ENCODE measurements at regions not wholly inside any gene's neighbourhood (a gene's known extent, or its start where the extent isn't known, plus 50 kb on each side); places are given as distances from the start of the nearest gene placed in this dataset.

DNA sequence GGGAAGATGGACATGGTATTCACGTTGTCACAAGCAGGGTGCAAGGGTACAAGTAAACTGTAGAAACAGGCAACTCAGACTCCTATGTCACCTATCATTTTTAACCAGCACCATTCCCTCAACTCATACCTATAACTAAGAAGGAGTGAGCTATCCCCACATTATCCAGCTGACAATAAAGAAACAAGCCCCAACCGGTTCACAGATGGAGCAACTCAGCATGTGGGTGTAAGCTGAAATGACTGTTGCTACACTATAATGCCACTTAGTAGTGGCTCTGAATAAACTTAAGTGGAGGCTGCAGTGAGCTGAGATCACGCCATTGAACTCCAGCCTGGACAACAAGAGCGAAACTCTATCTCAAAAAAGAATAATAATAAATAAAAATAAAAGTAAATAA lies 829.5 kb upstream of the MDGA2 start:
- H3K4me3 ChIP-seq, result no peak overlapping the region
- no peak overlapping the region for H3K27ac ChIP-seq
- no peak for DNase-seq (ENCODE audit: low spot score)
- TF ChIP-seq, protein P1, sequence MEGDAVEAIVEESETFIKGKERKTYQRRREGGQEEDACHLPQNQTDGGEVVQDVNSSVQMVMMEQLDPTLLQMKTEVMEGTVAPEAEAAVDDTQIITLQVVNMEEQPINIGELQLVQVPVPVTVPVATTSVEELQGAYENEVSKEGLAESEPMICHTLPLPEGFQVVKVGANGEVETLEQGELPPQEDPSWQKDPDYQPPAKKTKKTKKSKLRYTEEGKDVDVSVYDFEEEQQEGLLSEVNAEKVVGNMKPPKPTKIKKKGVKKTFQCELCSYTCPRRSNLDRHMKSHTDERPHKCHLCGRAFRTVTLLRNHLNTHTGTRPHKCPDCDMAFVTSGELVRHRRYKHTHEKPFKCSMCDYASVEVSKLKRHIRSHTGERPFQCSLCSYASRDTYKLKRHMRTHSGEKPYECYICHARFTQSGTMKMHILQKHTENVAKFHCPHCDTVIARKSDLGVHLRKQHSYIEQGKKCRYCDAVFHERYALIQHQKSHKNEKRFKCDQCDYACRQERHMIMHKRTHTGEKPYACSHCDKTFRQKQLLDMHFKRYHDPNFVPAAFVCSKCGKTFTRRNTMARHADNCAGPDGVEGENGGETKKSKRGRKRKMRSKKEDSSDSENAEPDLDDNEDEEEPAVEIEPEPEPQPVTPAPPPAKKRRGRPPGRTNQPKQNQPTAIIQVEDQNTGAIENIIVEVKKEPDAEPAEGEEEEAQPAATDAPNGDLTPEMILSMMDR (IDR thresholded peaks at IDR 0.05), result no peak

DNA sequence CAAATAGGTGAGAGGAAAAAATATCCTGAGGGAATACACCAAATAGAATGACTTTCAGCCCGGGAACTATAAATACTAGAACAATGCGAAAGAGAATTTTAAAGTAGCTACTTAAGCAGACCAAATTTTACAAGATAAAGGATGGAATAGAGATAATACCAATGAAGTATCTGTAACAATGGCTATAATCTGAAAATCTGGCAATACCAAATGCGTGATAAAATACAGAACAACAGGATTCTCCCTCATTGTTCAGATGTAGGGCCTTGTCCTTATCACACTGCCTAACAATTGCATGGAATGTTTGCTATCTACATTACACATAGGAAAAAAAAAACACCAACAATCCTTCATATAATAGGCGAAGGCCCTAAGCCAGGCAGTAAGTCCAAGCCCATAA lies 815.4 kb upstream of the MDGA2 start:
- no peak overlapping the region for H3K4me3 ChIP-seq
- TF ChIP-seq, protein P1 (IDR thresholded peaks at IDR 0.05), result no peak
- no peak overlapping the region for H3K27ac ChIP-seq
- DNase-seq (ENCODE audit: low spot score), result no peak

DNA sequence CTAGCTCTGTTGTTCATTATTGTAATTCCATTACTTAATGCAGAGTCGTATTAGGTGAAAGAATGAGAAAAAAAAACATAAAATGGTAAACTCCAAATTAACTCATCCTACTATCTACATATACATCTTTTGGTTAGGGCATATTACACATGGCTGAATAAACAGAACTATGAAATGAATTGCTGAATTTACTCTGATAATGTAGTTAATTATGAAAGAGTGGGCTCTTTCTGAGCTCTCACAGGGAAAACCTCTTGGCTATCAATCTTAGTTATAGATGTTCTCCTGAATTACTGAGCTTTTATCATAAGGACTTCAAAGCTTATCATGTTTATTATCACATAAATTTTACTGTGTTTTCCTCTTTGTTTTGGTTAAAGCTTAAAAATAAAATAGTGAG lies 798.5 kb upstream of the MDGA2 start:
- Histone ChIP-seq H3K4me3 (no peak overlapping the region), H3K27ac (no peak overlapping the region)
- TF ChIP-seq, protein P1 (IDR thresholded peaks at IDR 0.05), result no peak
- DNase-seq (ENCODE audit: low spot score), result no peak

DNA sequence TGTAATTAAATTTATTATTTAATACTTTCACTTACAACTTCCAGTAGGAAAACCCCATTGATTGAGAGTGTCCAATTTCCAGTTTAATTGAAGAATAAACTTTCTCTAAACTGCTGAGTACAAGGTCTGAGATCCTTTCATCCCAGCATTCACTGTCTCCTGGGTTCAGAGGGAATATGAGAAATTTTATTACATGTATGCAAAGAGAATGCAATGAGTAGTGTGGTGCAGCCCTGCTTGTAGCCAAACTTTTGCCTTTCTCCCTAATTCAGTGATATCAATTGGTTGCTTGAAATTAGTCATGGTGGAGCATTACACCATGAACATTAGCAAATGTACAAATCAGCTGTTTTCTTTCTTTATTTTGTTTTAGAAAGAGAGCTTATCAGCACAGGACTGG lies 780.6 kb upstream of the MDGA2 start:
- Histone ChIP-seq H3K4me3 (no peak overlapping the region), H3K27ac (no peak overlapping the region)
- DNase-seq (ENCODE audit: low spot score), result no peak
- TF ChIP-seq, protein P1 (IDR thresholded peaks at IDR 0.05), result no peak

DNA sequence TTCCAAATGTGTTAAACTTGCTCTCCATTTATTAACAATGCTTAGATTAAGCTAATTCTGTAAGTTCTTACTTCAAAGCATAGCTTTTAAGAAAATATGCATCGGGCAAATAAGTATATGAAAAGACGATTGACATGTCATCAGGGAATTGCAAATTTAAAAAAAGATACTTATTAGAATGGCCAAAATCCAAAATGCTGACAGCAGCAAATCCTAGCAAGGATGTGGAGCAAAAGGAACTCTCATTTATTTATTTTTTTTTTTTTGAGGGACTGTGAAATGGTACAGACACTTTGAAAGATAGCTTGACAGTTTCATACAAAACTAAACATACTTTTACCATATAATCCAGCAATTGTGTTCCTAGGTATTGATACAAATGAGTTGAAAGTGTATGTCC lies 779.5 kb upstream of the MDGA2 start:
- TF ChIP-seq, protein P1 (IDR thresholded peaks at IDR 0.05), result no peak
- Histone ChIP-seq H3K4me3 (no peak overlapping the region), H3K27ac (no peak overlapping the region)
- no peak for DNase-seq (ENCODE audit: low spot score)

DNA sequence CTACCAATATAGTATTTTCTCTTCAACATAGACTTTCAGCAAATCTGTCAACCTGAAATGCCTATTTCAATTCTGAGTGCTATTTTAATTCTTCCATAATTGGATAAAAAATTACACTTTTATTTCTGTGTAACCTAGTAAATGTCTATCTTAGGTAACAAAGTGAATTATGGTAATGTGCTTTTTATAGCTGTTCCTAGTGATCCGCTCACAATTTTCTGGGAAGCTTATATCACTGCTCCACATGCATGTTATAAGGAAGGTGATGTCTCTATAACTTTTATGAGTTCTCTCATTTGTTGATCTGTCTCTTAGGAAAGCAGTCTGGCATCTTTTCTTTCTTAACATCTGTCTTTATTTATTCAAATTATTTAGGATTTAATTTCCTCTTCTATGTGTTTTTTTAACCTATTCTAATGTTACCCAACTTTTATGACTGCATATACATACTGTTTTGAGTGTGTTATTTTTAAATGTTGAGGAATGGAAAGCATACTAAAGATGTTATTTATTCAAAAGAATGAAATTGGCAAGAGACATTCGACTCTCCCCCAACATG lies 777.1 kb upstream of the MDGA2 start:
- H3K4me3 ChIP-seq, result no peak overlapping the region
- TF ChIP-seq, protein P1 (IDR thresholded peaks at IDR 0.05), result no peak
- no peak overlapping the region for H3K27ac ChIP-seq
- DNase-seq (ENCODE audit: low spot score), result no peak

DNA sequence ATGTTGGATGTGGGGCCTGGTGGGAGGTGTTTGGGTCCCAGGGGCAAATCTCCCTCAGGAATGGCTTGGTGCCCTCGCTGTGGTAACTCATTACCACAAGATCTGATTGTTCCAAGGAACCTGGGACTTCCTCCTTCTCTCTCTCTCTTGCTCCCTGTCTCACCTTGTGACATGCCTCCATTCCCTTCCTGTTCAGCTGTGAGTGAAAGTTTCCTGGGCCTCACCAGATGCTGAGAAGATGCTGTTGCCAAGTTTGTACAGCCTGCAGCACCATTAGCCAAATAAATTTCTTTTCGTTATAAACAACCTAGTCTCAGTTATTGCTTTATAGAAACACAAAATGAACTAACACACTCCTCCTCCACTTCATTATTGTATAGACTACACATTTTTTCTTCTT lies 759.8 kb upstream of the MDGA2 start:
- no peak overlapping the region for H3K27ac ChIP-seq
- DNase-seq (ENCODE audit: low spot score), result no peak
- H3K4me3 ChIP-seq, result no peak overlapping the region
- TF ChIP-seq, protein P1 (IDR thresholded peaks at IDR 0.05), result no peak

Data from coronary artery (tissue), 2 donors.